ENCODE measurements at regions not wholly inside any gene's neighbourhood (a gene's known extent, or its start where the extent isn't known, plus 50 kb on each side); places are given as distances from the start of the nearest gene placed in this dataset.

GRCh38 chr13:79018166-79018565, 359.2 kb upstream of the OBI1 start:
- H3K9me3 Mint-ChIP-seq = peaks cover 14% of the 10 kb centered on the region
- CTCF ChIA-PET = no interaction called here
- H3K27ac Mint-ChIP-seq = no peak overlapping the region
- no peaks in the 10 kb centered on the region for H3K36me3 Mint-ChIP-seq
- H3K4me1 Mint-ChIP-seq = no peaks in the 10 kb centered on the region
- DNase-seq = no peak
- no peak overlapping the region for H3K4me3 Mint-ChIP-seq
- H3K27me3 Mint-ChIP-seq = no peaks in the 10 kb centered on the region

GRCh38 chr13:79011179-79011578, 352.2 kb upstream of the OBI1 start:
- Mint-ChIP-seq H3K4me1 (no peaks in the 10 kb centered on the region), H3K9me3 (peaks cover 2% of the 10 kb centered on the region), H3K27ac (no peak overlapping the region), H3K27me3 (no peaks in the 10 kb centered on the region), H3K4me3 (no peak overlapping the region), H3K36me3 (no peaks in the 10 kb centered on the region)
- CTCF ChIA-PET = no interaction called here
- DNase-seq = no peak

GRCh38 chr13:79003989-79004898, 345.3 kb upstream of the OBI1 start:
- Mint-ChIP-seq H3K4me1 (no peaks in the 10 kb centered on the region), H3K27ac (no peak overlapping the region), H3K9me3 (no peaks in the 10 kb centered on the region), H3K4me3 (no peak overlapping the region), H3K36me3 (no peaks in the 10 kb centered on the region), H3K27me3 (no peaks in the 10 kb centered on the region)
- no peak for DNase-seq
- CTCF ChIA-PET = interaction anchor here (0.6 kb wide), 1 partner anchor 35 kb away, joined by 3 read pairs; no protein-coding TSS in a partner anchor

- Mint-ChIP-seq H3K36me3 (no peaks in the 10 kb centered on the region), H3K4me1 (no peaks in the 10 kb centered on the region), H3K4me3 (no peak overlapping the region), H3K27me3 (no peaks in the 10 kb centered on the region), H3K27ac (no peak overlapping the region), H3K9me3 (no peaks in the 10 kb centered on the region)
- DNase-seq = no peak
- CTCF ChIA-PET = no interaction called here
Measured at GRCh38 chr13:78999494-78999893, 340.5 kb upstream of the OBI1 start.

- H3K9me3 Mint-ChIP-seq = no peaks in the 10 kb centered on the region
- H3K4me3 Mint-ChIP-seq = no peak overlapping the region
- H3K27me3 Mint-ChIP-seq = no peaks in the 10 kb centered on the region
- no peak for DNase-seq
- H3K27ac Mint-ChIP-seq = no peak overlapping the region
- CTCF ChIA-PET = no interaction called here
- no peaks in the 10 kb centered on the region for H3K4me1 Mint-ChIP-seq
- no peaks in the 10 kb centered on the region for H3K36me3 Mint-ChIP-seq
Measured at GRCh38 chr13:78998630-78999315, 339.8 kb upstream of the OBI1 start.

GRCh38 chr13:78997902-78998629, 339.1 kb upstream of the OBI1 start:
- Mint-ChIP-seq H3K36me3 (no peaks in the 10 kb centered on the region), H3K9me3 (no peaks in the 10 kb centered on the region), H3K27ac (no peak overlapping the region), H3K4me3 (no peak overlapping the region), H3K27me3 (no peaks in the 10 kb centered on the region), H3K4me1 (no peaks in the 10 kb centered on the region)
- DNase-seq = no peak
- CTCF ChIA-PET = no interaction called here

GRCh38 chr13:78993792-78994191, 334.8 kb upstream of the OBI1 start:
- no peak for DNase-seq
- H3K27me3 Mint-ChIP-seq = no peaks in the 10 kb centered on the region
- H3K4me1 Mint-ChIP-seq = no peaks in the 10 kb centered on the region
- CTCF ChIA-PET = no interaction called here
- H3K27ac Mint-ChIP-seq = no peak overlapping the region
- no peaks in the 10 kb centered on the region for H3K36me3 Mint-ChIP-seq
- H3K4me3 Mint-ChIP-seq = no peak overlapping the region
- no peaks in the 10 kb centered on the region for H3K9me3 Mint-ChIP-seq

GRCh38 chr13:78981913-78982312, 323.0 kb upstream of the OBI1 start:
- no peaks in the 10 kb centered on the region for H3K4me1 Mint-ChIP-seq
- H3K36me3 Mint-ChIP-seq = no peaks in the 10 kb centered on the region
- CTCF ChIA-PET = no interaction called here
- no peak overlapping the region for H3K27ac Mint-ChIP-seq
- peaks cover 4% of the 10 kb centered on the region for H3K27me3 Mint-ChIP-seq
- no peak for DNase-seq
- H3K4me3 Mint-ChIP-seq = no peak overlapping the region
- H3K9me3 Mint-ChIP-seq = no peaks in the 10 kb centered on the region

- no peak for DNase-seq
- CTCF ChIA-PET = interaction anchor here (0.9 to 1.8 kb wide), 6 partner anchors 8 to 1202 kb away, joined by 4 to 31 read pairs (median 6); no protein-coding TSS in a partner anchor
- Mint-ChIP-seq H3K27me3 (peaks cover 4% of the 10 kb centered on the region), H3K4me1 (no peaks in the 10 kb centered on the region), H3K4me3 (no peak overlapping the region), H3K36me3 (no peaks in the 10 kb centered on the region), H3K27ac (no peak overlapping the region), H3K9me3 (no peaks in the 10 kb centered on the region)
Measured at GRCh38 chr13:78979349-78979748, 320.4 kb upstream of the OBI1 start.

- peak; percentile 52 for DNase-seq
- H3K9me3 Mint-ChIP-seq = no peaks in the 10 kb centered on the region
- H3K27me3 Mint-ChIP-seq = peaks cover 4% of the 10 kb centered on the region
- no peak overlapping the region for H3K27ac Mint-ChIP-seq
- no peaks in the 10 kb centered on the region for H3K36me3 Mint-ChIP-seq
- no peak overlapping the region for H3K4me3 Mint-ChIP-seq
- H3K4me1 Mint-ChIP-seq = no peaks in the 10 kb centered on the region
- CTCF ChIA-PET = interaction anchor here (0.8 to 1.8 kb wide), 14 partner anchors 9 to 1201 kb away, joined by 3 to 31 read pairs (median 4); no protein-coding TSS in a partner anchor
Measured at GRCh38 chr13:78978381-78978998, 319.5 kb upstream of the OBI1 start.

- CTCF ChIA-PET = interaction anchor here (2.4 kb wide), 1 partner anchor 9 kb away, joined by 7 read pairs; no protein-coding TSS in a partner anchor
- no peaks in the 10 kb centered on the region for H3K36me3 Mint-ChIP-seq
- no peak for DNase-seq
- H3K4me3 Mint-ChIP-seq = no peak overlapping the region
- peaks cover 4% of the 10 kb centered on the region for H3K27me3 Mint-ChIP-seq
- H3K4me1 Mint-ChIP-seq = no peaks in the 10 kb centered on the region
- no peak overlapping the region for H3K27ac Mint-ChIP-seq
- H3K9me3 Mint-ChIP-seq = no peaks in the 10 kb centered on the region
Measured at GRCh38 chr13:78977311-78977710, 318.4 kb upstream of the OBI1 start.

GRCh38 chr13:78976696-78977095, 317.7 kb upstream of the OBI1 start:
- Mint-ChIP-seq H3K36me3 (no peaks in the 10 kb centered on the region), H3K9me3 (no peaks in the 10 kb centered on the region), H3K4me1 (no peaks in the 10 kb centered on the region), H3K27ac (no peak overlapping the region), H3K4me3 (no peak overlapping the region), H3K27me3 (peaks cover 4% of the 10 kb centered on the region)
- no peak for DNase-seq
- CTCF ChIA-PET = interaction anchor here (0.9 to 2.4 kb wide), 3 partner anchors 10 to 839 kb away, joined by 3 to 7 read pairs (median 6); no protein-coding TSS in a partner anchor

- no peaks in the 10 kb centered on the region for H3K9me3 Mint-ChIP-seq
- peaks cover 4% of the 10 kb centered on the region for H3K27me3 Mint-ChIP-seq
- no peak overlapping the region for H3K27ac Mint-ChIP-seq
- CTCF ChIA-PET = no interaction called here
- no peak for DNase-seq
- H3K36me3 Mint-ChIP-seq = no peaks in the 10 kb centered on the region
- H3K4me1 Mint-ChIP-seq = no peaks in the 10 kb centered on the region
- H3K4me3 Mint-ChIP-seq = no peak overlapping the region
Measured at GRCh38 chr13:78972561-78972960, 313.6 kb upstream of the OBI1 start.
